ENCODE measurements at regions not wholly inside any gene's neighbourhood (a gene's known extent, or its start where the extent isn't known, plus 50 kb on each side); places are given as distances from the start of the nearest gene placed in this dataset.

DNA sequence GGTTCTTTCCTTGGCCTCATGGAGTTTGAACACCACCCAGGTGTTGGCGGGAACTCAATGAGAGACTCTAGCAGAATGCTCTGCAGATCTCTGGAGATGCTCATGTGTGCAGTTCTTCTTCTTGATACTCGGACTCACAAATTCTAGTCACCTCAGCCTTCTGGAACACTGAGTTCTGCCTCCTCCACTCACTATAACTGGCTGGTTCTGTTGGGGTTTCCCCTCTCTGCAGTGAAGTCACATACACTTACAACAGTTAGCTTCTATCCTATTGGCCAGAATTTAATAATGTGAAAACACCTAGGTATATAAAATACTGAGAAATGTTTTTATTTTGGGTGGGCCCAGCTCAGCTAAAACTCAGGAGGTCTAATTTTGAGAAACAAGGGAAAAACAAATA lies 109.6 kb upstream of the HIVEP1 start:
- TF ChIP-seq, protein P1, sequence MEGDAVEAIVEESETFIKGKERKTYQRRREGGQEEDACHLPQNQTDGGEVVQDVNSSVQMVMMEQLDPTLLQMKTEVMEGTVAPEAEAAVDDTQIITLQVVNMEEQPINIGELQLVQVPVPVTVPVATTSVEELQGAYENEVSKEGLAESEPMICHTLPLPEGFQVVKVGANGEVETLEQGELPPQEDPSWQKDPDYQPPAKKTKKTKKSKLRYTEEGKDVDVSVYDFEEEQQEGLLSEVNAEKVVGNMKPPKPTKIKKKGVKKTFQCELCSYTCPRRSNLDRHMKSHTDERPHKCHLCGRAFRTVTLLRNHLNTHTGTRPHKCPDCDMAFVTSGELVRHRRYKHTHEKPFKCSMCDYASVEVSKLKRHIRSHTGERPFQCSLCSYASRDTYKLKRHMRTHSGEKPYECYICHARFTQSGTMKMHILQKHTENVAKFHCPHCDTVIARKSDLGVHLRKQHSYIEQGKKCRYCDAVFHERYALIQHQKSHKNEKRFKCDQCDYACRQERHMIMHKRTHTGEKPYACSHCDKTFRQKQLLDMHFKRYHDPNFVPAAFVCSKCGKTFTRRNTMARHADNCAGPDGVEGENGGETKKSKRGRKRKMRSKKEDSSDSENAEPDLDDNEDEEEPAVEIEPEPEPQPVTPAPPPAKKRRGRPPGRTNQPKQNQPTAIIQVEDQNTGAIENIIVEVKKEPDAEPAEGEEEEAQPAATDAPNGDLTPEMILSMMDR (optimal IDR thresholded peaks at IDR 0.05 in 1 of 3, IDR thresholded peaks at IDR 0.05 in 1 of 3, conservative IDR thresholded peaks at IDR 0.05 in 1 of 3; ENCODE audit: extremely low read depth in 1 of 3, insufficient read depth in 2 of 3, low read length in 3 of 3) = no peak
- TF ChIP-seq EZH2 (IDR thresholded peaks at IDR 0.05; ENCODE audit: low read length) = no peak
